PC-3 (cell line): ENCODE measurements at regions not wholly inside any gene's neighbourhood (a gene's known extent, or its start where the extent isn't known, plus 50 kb on each side); places are given as distances from the start of the nearest gene placed in this dataset.

Experiments used
- EZH2phosphoT487 ChIP-seq: fragments of 300-600 bp; sonication (generic); IDR thresholded peaks from 2 replicates; pipeline ENCODE4 v1.6.1; 2018; ENCODE audit warnings: mild to moderate bottlenecking, antibody characterized with exemption, low read length, borderline replicate concordance
- TF ChIP-seq, protein P1 (sequence below): fragments of 300-600 bp; sonication (generic); conservative IDR thresholded peaks from 2 replicates; pipeline ENCODE4 v1.5.1; 2017; ENCODE audit warnings: antibody characterized with exemption, low read depth, mild to moderate bottlenecking, low read length

- TF ChIP-seq EZH2phosphoT487, result no peak
- TF ChIP-seq, protein P1, sequence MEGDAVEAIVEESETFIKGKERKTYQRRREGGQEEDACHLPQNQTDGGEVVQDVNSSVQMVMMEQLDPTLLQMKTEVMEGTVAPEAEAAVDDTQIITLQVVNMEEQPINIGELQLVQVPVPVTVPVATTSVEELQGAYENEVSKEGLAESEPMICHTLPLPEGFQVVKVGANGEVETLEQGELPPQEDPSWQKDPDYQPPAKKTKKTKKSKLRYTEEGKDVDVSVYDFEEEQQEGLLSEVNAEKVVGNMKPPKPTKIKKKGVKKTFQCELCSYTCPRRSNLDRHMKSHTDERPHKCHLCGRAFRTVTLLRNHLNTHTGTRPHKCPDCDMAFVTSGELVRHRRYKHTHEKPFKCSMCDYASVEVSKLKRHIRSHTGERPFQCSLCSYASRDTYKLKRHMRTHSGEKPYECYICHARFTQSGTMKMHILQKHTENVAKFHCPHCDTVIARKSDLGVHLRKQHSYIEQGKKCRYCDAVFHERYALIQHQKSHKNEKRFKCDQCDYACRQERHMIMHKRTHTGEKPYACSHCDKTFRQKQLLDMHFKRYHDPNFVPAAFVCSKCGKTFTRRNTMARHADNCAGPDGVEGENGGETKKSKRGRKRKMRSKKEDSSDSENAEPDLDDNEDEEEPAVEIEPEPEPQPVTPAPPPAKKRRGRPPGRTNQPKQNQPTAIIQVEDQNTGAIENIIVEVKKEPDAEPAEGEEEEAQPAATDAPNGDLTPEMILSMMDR, result peak; percentile 59; the same call in 1 of the 2 replicates
Observed at GRCh38 chr6:140441256-140441655, 1066.8 kb upstream of the CITED2 start.
